Vagina (tissue), 2 donors: ENCODE measurements at regions not wholly inside any gene's neighbourhood (a gene's known extent, or its start where the extent isn't known, plus 50 kb on each side); places are given as distances from the start of the nearest gene placed in this dataset.

Experiments
- POLR2A ChIP-seq, 2 donors: fragments of 450-650 bp; IDR thresholded peaks; one replicate each; pipeline ENCODE4 v1.6.1; 2017; ENCODE audit warnings: antibody characterized with exemption in 2 of 2, mild to moderate bottlenecking in 2 of 2, moderate library complexity in 2 of 2
- POLR2AphosphoS5 ChIP-seq, 2 donors: sonication (generic); formaldehyde crosslinking; IDR thresholded peaks; one replicate each; pipeline ENCODE4 v1.9.0; 2017; ENCODE audit warnings: antibody characterized with exemption in 2 of 2, mild to moderate bottlenecking in 2 of 2, low read depth in 1 of 2; ENCODE audit not compliant: insufficient read depth in 1 of 2
- TF ChIP-seq, protein P1 (sequence below), 3 experiments: fragments of 450-650 bp in 2 of 3; fragments of 200-600 bp in 1 of 3; sonication (generic) in 1 of 3; IDR thresholded peaks; one replicate each; pipeline ENCODE4 v1.5.1; 2017 to 2019; ENCODE audit warnings: antibody characterized with exemption in 3 of 3, mild to moderate bottlenecking in 2 of 3, moderate library complexity in 2 of 3

DNA sequence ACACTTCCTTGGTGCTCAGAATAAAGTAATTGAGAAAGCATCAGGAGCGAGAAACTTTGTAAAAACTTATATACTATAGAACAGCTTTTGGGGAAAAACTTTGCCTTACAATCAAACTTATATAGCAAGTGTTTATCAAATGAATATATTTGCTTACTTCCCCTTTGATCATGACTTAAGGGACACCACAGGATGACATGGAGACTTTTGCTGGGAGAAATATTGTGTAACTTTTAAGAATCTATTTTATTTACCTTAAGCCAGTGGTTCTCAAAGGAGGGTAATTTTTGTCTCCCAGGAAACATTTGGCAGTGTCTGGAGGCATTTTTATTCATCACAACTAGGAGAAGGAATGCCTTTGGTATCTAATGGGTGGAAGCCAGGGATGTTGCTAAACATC lies 173.8 kb upstream of the HABP2 start:
- TF ChIP-seq, protein P1, sequence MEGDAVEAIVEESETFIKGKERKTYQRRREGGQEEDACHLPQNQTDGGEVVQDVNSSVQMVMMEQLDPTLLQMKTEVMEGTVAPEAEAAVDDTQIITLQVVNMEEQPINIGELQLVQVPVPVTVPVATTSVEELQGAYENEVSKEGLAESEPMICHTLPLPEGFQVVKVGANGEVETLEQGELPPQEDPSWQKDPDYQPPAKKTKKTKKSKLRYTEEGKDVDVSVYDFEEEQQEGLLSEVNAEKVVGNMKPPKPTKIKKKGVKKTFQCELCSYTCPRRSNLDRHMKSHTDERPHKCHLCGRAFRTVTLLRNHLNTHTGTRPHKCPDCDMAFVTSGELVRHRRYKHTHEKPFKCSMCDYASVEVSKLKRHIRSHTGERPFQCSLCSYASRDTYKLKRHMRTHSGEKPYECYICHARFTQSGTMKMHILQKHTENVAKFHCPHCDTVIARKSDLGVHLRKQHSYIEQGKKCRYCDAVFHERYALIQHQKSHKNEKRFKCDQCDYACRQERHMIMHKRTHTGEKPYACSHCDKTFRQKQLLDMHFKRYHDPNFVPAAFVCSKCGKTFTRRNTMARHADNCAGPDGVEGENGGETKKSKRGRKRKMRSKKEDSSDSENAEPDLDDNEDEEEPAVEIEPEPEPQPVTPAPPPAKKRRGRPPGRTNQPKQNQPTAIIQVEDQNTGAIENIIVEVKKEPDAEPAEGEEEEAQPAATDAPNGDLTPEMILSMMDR (IDR thresholded peaks at IDR 0.05): no peak
- TF ChIP-seq POLR2A (IDR thresholded peaks at IDR 0.05): no peak
- TF ChIP-seq POLR2AphosphoS5 (IDR thresholded peaks at IDR 0.05; ENCODE audit: insufficient read depth in 1 of 2, low read depth in 1 of 2): no peak
